GM23248 (cell line): ENCODE measurements at regions not wholly inside any gene's neighbourhood (a gene's known extent, or its start where the extent isn't known, plus 50 kb on each side); places are given as distances from the start of the nearest gene placed in this dataset.

Experiments
- DNase-seq: peaks from one replicate; pipeline ENCODE4 v3.0.0-alpha.2; 2015
- H2AFZ ChIP-seq: fragments of 200-600 bp; sonication (generic); 2 replicates; pipeline ENCODE4 v1.6.1; 2016; ENCODE audit warnings: antibody characterized with exemption
- H3F3A ChIP-seq: fragments of 200-600 bp; sonication (generic); 2 replicates; pipeline ENCODE4 v1.6.1; 2016; ENCODE audit warnings: mild to moderate bottlenecking, antibody characterized with exemption, mixed run types; ENCODE audit not compliant: insufficient read depth
- H3K27ac ChIP-seq: fragments of 200-600 bp; sonication (generic); 2 replicates; pipeline ENCODE4 v1.5.1; 2016; ENCODE audit warnings: mild to moderate bottlenecking
- H3K27me3 ChIP-seq: fragments of 200-600 bp; sonication (generic); replicated peaks from 2 replicates; pipeline ENCODE4 v1.6.1; 2016; ENCODE audit warnings: mild to moderate bottlenecking; ENCODE audit not compliant: insufficient read depth
- H3K36me3 ChIP-seq: fragments of 200-600 bp; sonication (generic); 2 replicates; pipeline ENCODE4 v1.6.1; 2016; ENCODE audit warnings: low read depth, mild to moderate bottlenecking
- H3K4me1 ChIP-seq: fragments of 200-600 bp; sonication (generic); 2 replicates; pipeline ENCODE4 v1.6.1; 2016; ENCODE audit warnings: mild to moderate bottlenecking; ENCODE audit not compliant: insufficient read depth
- H3K4me2 ChIP-seq: fragments of 200-600 bp; sonication (generic); one replicate; pipeline ENCODE4 v1.6.1; 2016; ENCODE audit warnings: mild to moderate bottlenecking; ENCODE audit not compliant: unreplicated experiment
- H3K4me3 ChIP-seq: fragments of 200-600 bp; sonication (generic); 2 replicates; pipeline ENCODE4 v1.5.1; 2016; ENCODE audit warnings: mild to moderate bottlenecking
- H3K79me2 ChIP-seq: fragments of 200-600 bp; sonication (generic); 2 replicates; pipeline ENCODE4 v1.6.1; 2016; ENCODE audit warnings: mild to moderate bottlenecking; ENCODE audit not compliant: insufficient read depth
- H3K9ac ChIP-seq: fragments of 200-600 bp; sonication (generic); 2 replicates; pipeline ENCODE4 v1.6.1; 2016; ENCODE audit warnings: mild to moderate bottlenecking
- H3K9me2 ChIP-seq: fragments of 200-600 bp; sonication (generic); 2 replicates; pipeline ENCODE4 v1.6.1; 2016; ENCODE audit warnings: mixed run types, mild to moderate bottlenecking, moderate library complexity; ENCODE audit not compliant: insufficient read depth
- H3K9me3 ChIP-seq: fragments of 200-600 bp; sonication (generic); one replicate; pipeline ENCODE4 v1.6.1; 2017; ENCODE audit warnings: low read depth
- H4K20me1 ChIP-seq: fragments of 200-600 bp; sonication (generic); 2 replicates; pipeline ENCODE4 v1.6.0; 2016; ENCODE audit not compliant: insufficient read depth
- EZH2 ChIP-seq: fragments of 200-600 bp; sonication (generic); IDR thresholded peaks from 2 replicates; pipeline ENCODE4 v1.6.1; 2018; ENCODE audit warnings: antibody characterized with exemption, mild to moderate bottlenecking; ENCODE audit not compliant: insufficient read depth, poor library complexity, severe bottlenecking
- EZH2phosphoT487 ChIP-seq: fragments of 200-600 bp; sonication (generic); IDR thresholded peaks from 2 replicates; pipeline ENCODE4 v1.6.1; 2018; ENCODE audit warnings: antibody characterized with exemption, moderate library complexity, mild to moderate bottlenecking, low read depth; ENCODE audit not compliant: insufficient read depth
- WGBS, 2 experiments: methylation state at CpG; one replicate each; pipeline ENCODE4 v1.1.6; 2015 to 2017; ENCODE audit warnings: low lambda C conversion rate in 2 of 2, low coverage in 1 of 2; ENCODE audit errors: missing lambda C conversion rate in 2 of 2; 5-methylcytosine and 5-hydroxymethylcytosine counted together
- in situ Hi-C: fragments of 300-500 bp; cut with MboI; formaldehyde crosslinking; loops from 2 replicates; pipeline ENCODE4 v1.15.0; 2020

- Histone ChIP-seq H3K79me2 (no peaks in the 10 kb centered on the region), H3K9me2 (no peaks in the 10 kb centered on the region), H3K9me3 (no peaks in the 10 kb centered on the region), H2AFZ (no peak overlapping the region), H3K36me3 (peaks cover 6% of the 10 kb centered on the region; the same call in 1 of the 2 replicates), H4K20me1 (no peaks in the 10 kb centered on the region), H3K27me3 (no peaks in the 10 kb centered on the region), H3K27ac (no peak overlapping the region), H3K9ac (no peak overlapping the region), H3K4me3 (no peak overlapping the region), H3F3A (no peaks in the 10 kb centered on the region), H3K4me1 (no peaks in the 10 kb centered on the region), H3K4me2 (no peak overlapping the region)
- no peak for DNase-seq
- in situ Hi-C loops: no loop called here
- 6 to 7% methylated on average over 1 of the region's 1 CpG for WGBS, 2 experiments
- TF ChIP-seq EZH2phosphoT487 (no peak), EZH2 (no peak)
These were observed 83.1 kb upstream of the CCDC54 start for GRCh38 chr3:107294117-107294516.

- H3K9me3 ChIP-seq: no peaks in the 10 kb centered on the region
- H2AFZ ChIP-seq: no peak overlapping the region
- 66 to 72% methylated on average over 3 of the region's 3 CpGs for WGBS, 2 experiments
- H3K79me2 ChIP-seq: no peaks in the 10 kb centered on the region
- TF ChIP-seq EZH2 (no peak), EZH2phosphoT487 (no peak)
- H3K9ac ChIP-seq: no peak overlapping the region
- in situ Hi-C loops: no loop called here
- no peak overlapping the region for H3K27ac ChIP-seq
- H3K4me3 ChIP-seq: no peak overlapping the region
- H4K20me1 ChIP-seq: no peaks in the 10 kb centered on the region
- H3K36me3 ChIP-seq: peaks cover 6% of the 10 kb centered on the region; the same call in 1 of the 2 replicates
- no peaks in the 10 kb centered on the region for H3K27me3 ChIP-seq
- H3K4me1 ChIP-seq: no peaks in the 10 kb centered on the region
- H3K4me2 ChIP-seq: no peak overlapping the region
- no peaks in the 10 kb centered on the region for H3K9me2 ChIP-seq
- no peak for DNase-seq
- H3F3A ChIP-seq: no peaks in the 10 kb centered on the region
These were observed 79.6 kb upstream of the CCDC54 start for GRCh38 chr3:107297597-107297996.

GRCh38 chr3:107307205-107307604, 70.0 kb upstream of the CCDC54 start:
- Histone ChIP-seq H3K27me3 (no peaks in the 10 kb centered on the region), H3F3A (no peaks in the 10 kb centered on the region), H3K9ac (no peak overlapping the region), H3K27ac (no peak overlapping the region), H3K4me1 (no peaks in the 10 kb centered on the region), H3K79me2 (no peaks in the 10 kb centered on the region), H3K9me3 (no peaks in the 10 kb centered on the region), H2AFZ (no peak overlapping the region), H3K4me3 (no peak overlapping the region), H3K4me2 (no peak overlapping the region), H4K20me1 (no peaks in the 10 kb centered on the region), H3K36me3 (no peaks in the 10 kb centered on the region), H3K9me2 (no peaks in the 10 kb centered on the region)
- TF ChIP-seq EZH2 (no peak), EZH2phosphoT487 (no peak)
- in situ Hi-C loops: no loop called here
- 52 to 59% methylated on average over 2 of the region's 2 CpGs for WGBS, 2 experiments
- DNase-seq: no peak

- no peak for TF ChIP-seq EZH2phosphoT487
- no peak for TF ChIP-seq EZH2
- in situ Hi-C loops: no loop called here
These were observed 68.5 kb upstream of the CCDC54 start for GRCh38 chr3:107308716-107309115.

GRCh38 chr3:107309312-107309711, 67.9 kb upstream of the CCDC54 start:
- no peaks in the 10 kb centered on the region for H3K9me2 ChIP-seq
- H3K27ac ChIP-seq: no peak overlapping the region
- H3K79me2 ChIP-seq: no peaks in the 10 kb centered on the region
- no peaks in the 10 kb centered on the region for H4K20me1 ChIP-seq
- TF ChIP-seq EZH2 (no peak), EZH2phosphoT487 (no peak)
- in situ Hi-C loops: no loop called here
- H3F3A ChIP-seq: no peaks in the 10 kb centered on the region
- WGBS, 2 experiments: 35 to 39% methylated on average over 1 of the region's 1 CpG
- no peak overlapping the region for H3K9ac ChIP-seq
- H3K4me3 ChIP-seq: no peak overlapping the region
- no peak for DNase-seq
- no peaks in the 10 kb centered on the region for H3K36me3 ChIP-seq
- no peaks in the 10 kb centered on the region for H3K27me3 ChIP-seq
- no peaks in the 10 kb centered on the region for H3K4me1 ChIP-seq
- no peaks in the 10 kb centered on the region for H3K9me3 ChIP-seq
- no peak overlapping the region for H3K4me2 ChIP-seq
- H2AFZ ChIP-seq: no peak overlapping the region

More at GRCh38 chr3:107308716-107309115, 68.5 kb upstream of the CCDC54 start:
- Histone ChIP-seq H3K27ac (no peak overlapping the region), H3K79me2 (no peaks in the 10 kb centered on the region), H3K4me3 (no peak overlapping the region), H3K4me1 (no peaks in the 10 kb centered on the region), H3K9me3 (no peaks in the 10 kb centered on the region), H2AFZ (no peak overlapping the region), H3K36me3 (no peaks in the 10 kb centered on the region), H3K27me3 (no peaks in the 10 kb centered on the region), H4K20me1 (no peaks in the 10 kb centered on the region), H3K4me2 (no peak overlapping the region), H3K9me2 (no peaks in the 10 kb centered on the region), H3K9ac (no peak overlapping the region), H3F3A (no peaks in the 10 kb centered on the region)
- 33 to 42% methylated on average over 2 of the region's 2 CpGs for WGBS, 2 experiments
- no peak for DNase-seq
